WTC11 (cell line): ENCODE measurements at regions not wholly inside any gene's neighbourhood (a gene's known extent, or its start where the extent isn't known, plus 50 kb on each side); places are given as distances from the start of the nearest gene placed in this dataset.

ENCODE experiments used
- ATAC-seq: fragments of 200-7000 bp; cut with Tn5 transposase; 2 replicates; pipeline ENCODE4 v1.10.0; 2021; ENCODE audit warnings: mild to moderate bottlenecking, moderate library complexity
- CTCF ChIA-PET: fragments of 300-600 bp; sonication (Branson Sonifier 250); formaldehyde crosslinking; loops from one replicate; lab custom pipeline; 2021; ENCODE audit warnings: antibody characterized with exemption; lab: Charles Lee
- POLR2A ChIA-PET: fragments of 350-600 bp; sonication (Branson Sonifier 250); formaldehyde crosslinking; loops from one replicate; lab custom pipeline; 2021; ENCODE audit warnings: antibody characterized with exemption; lab: Charles Lee
- DNase-seq: peaks from one replicate; pipeline ENCODE4 v3.0.0; 2021; ENCODE audit warnings: low spot score
- H3K27ac Mint-ChIP-seq: 2 replicates; pipeline ENCODE4 v1.8.0; 2021; ENCODE audit warnings: mixed read lengths
- H3K27me3 Mint-ChIP-seq: 2 replicates; pipeline ENCODE4 v1.8.0; 2021; ENCODE audit warnings: low read depth, mild to moderate bottlenecking, moderate library complexity, mixed read lengths
- H3K36me3 Mint-ChIP-seq: 2 replicates; pipeline ENCODE4 v1.8.0; 2021; ENCODE audit warnings: mixed read lengths
- H3K4me1 Mint-ChIP-seq: 2 replicates; pipeline ENCODE4 v1.8.0; 2022; ENCODE audit warnings: mixed read lengths
- H3K4me3 Mint-ChIP-seq: 2 replicates; pipeline ENCODE4 v1.8.0; 2021; ENCODE audit warnings: mild to moderate bottlenecking, moderate library complexity, mixed read lengths
- H3K9me3 Mint-ChIP-seq: 2 replicates; pipeline ENCODE4 v1.8.0; 2021; ENCODE audit warnings: mixed read lengths
- EMX1 ChIP-seq: fragments of 250-450 bp; sonication (Bioruptor Pico); IDR thresholded peaks from 2 replicates; pipeline ENCODE4 v1.8.0; 2021; ENCODE audit warnings: mild to moderate bottlenecking
- FOXP1 ChIP-seq: sonication (generic); formaldehyde crosslinking; IDR thresholded peaks from 2 replicates; pipeline ENCODE4 v1.8.0; 2022; ENCODE audit warnings: missing genetic modification reagents, mild to moderate bottlenecking, moderate library complexity, borderline replicate concordance
- GTF2I ChIP-seq: fragments of 250-450 bp; sonication (Bioruptor Pico); conservative IDR thresholded peaks from 2 replicates; pipeline ENCODE4 v1.4.0; 2021; ENCODE audit warnings: mild to moderate bottlenecking
- IRF2 ChIP-seq: sonication (generic); formaldehyde crosslinking; IDR thresholded peaks from 2 replicates; pipeline ENCODE4 v1.8.0; 2022; ENCODE audit warnings: low read depth, missing genetic modification reagents, borderline replicate concordance
- OVOL2 ChIP-seq: fragments of 250-450 bp; sonication (Bioruptor Pico); IDR thresholded peaks from 2 replicates; pipeline ENCODE4 v1.9.0; 2021; ENCODE audit warnings: mild to moderate bottlenecking, borderline replicate concordance
- RELA ChIP-seq: sonication (generic); formaldehyde crosslinking; IDR thresholded peaks from 2 replicates; pipeline ENCODE4 v1.8.1; 2022; ENCODE audit warnings: missing genetic modification reagents, mild to moderate bottlenecking, borderline replicate concordance
- ZNF263 ChIP-seq: sonication (generic); formaldehyde crosslinking; IDR thresholded peaks from 2 replicates; pipeline ENCODE4 v1.8.1; 2022; ENCODE audit warnings: low read depth, mild to moderate bottlenecking, moderate library complexity, missing genetic modification reagents
- TF ChIP-seq, protein P1 (sequence below): sonication (generic); formaldehyde crosslinking; IDR thresholded peaks from 2 replicates; pipeline ENCODE4 v1.8.0; 2023; ENCODE audit warnings: mild to moderate bottlenecking, missing genetic modification reagents
- TF ChIP-seq, protein P2 (sequence below): sonication (generic); formaldehyde crosslinking; conservative IDR thresholded peaks from 2 replicates; pipeline ENCODE4 v1.8.1; 2022; ENCODE audit warnings: mild to moderate bottlenecking, missing genetic modification reagents
- TF ChIP-seq, protein P3 (sequence below): sonication (generic); formaldehyde crosslinking; IDR thresholded peaks from 2 replicates; pipeline ENCODE4 v1.8.1; 2022; ENCODE audit warnings: missing genetic modification reagents, borderline replicate concordance
- TF ChIP-seq, protein P4 (sequence below): sonication (generic); formaldehyde crosslinking; IDR thresholded peaks from 2 replicates; pipeline ENCODE4 v1.8.1; 2022; ENCODE audit warnings: low read depth, mild to moderate bottlenecking, moderate library complexity, missing genetic modification reagents, borderline replicate concordance
- TF ChIP-seq, protein P5 (sequence below): sonication (generic); formaldehyde crosslinking; IDR thresholded peaks from 2 replicates; pipeline ENCODE4 v1.8.0; 2022; ENCODE audit warnings: mild to moderate bottlenecking, missing genetic modification reagents
- TF ChIP-seq, protein P6 (sequence below): sonication (generic); formaldehyde crosslinking; IDR thresholded peaks from 2 replicates; pipeline ENCODE4 v1.8.1; 2023; ENCODE audit warnings: mild to moderate bottlenecking, missing genetic modification reagents, moderate library complexity
- TF ChIP-seq, protein P7 (sequence below): sonication (generic); formaldehyde crosslinking; conservative IDR thresholded peaks from 2 replicates; pipeline ENCODE4 v1.8.1; 2023; ENCODE audit warnings: mild to moderate bottlenecking, low read depth, missing genetic modification reagents, moderate library complexity

DNA sequence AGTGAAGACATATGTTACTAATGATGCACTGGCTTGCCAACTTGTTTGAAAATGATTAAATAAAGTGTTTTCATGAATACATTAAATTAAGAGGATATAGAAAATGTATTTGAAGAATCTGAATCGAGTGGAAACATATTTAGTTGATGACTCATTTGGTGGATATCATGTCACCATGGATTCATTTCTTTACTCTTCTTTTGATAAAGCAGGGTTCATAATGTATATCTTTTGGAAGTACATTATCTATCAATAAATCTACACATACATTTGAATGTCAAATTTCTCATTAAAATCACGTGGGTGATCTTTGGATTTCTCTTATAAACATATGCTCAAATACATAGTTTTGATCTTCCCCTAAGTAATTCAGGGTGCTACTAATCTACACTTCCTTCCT, 1148.1 kb upstream of the ACO1 start:
- no peaks in the 10 kb centered on the region for H3K27me3 Mint-ChIP-seq
- H3K4me3 Mint-ChIP-seq, result no peak overlapping the region
- no peak for ATAC-seq
- H3K4me1 Mint-ChIP-seq, result no peaks in the 10 kb centered on the region
- H3K36me3 Mint-ChIP-seq, result no peaks in the 10 kb centered on the region
- CTCF ChIA-PET, result no interaction called here
- no peak overlapping the region for H3K27ac Mint-ChIP-seq
- H3K9me3 Mint-ChIP-seq, result peaks cover 12% of the 10 kb centered on the region; the same call in 1 of the 2 replicates
- no peak for TF ChIP-seq RELA
- TF ChIP-seq, protein P1, sequence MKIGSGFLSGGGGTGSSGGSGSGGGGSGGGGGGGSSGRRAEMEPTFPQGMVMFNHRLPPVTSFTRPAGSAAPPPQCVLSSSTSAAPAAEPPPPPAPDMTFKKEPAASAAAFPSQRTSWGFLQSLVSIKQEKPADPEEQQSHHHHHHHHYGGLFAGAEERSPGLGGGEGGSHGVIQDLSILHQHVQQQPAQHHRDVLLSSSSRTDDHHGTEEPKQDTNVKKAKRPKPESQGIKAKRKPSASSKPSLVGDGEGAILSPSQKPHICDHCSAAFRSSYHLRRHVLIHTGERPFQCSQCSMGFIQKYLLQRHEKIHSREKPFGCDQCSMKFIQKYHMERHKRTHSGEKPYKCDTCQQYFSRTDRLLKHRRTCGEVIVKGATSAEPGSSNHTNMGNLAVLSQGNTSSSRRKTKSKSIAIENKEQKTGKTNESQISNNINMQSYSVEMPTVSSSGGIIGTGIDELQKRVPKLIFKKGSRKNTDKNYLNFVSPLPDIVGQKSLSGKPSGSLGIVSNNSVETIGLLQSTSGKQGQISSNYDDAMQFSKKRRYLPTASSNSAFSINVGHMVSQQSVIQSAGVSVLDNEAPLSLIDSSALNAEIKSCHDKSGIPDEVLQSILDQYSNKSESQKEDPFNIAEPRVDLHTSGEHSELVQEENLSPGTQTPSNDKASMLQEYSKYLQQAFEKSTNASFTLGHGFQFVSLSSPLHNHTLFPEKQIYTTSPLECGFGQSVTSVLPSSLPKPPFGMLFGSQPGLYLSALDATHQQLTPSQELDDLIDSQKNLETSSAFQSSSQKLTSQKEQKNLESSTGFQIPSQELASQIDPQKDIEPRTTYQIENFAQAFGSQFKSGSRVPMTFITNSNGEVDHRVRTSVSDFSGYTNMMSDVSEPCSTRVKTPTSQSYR, result no peak
- TF ChIP-seq IRF2, result no peak
- TF ChIP-seq, protein P2, sequence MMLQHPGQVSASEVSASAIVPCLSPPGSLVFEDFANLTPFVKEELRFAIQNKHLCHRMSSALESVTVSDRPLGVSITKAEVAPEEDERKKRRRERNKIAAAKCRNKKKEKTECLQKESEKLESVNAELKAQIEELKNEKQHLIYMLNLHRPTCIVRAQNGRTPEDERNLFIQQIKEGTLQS (CRISPR knock-in tag), result no peak
- TF ChIP-seq, protein P3, sequence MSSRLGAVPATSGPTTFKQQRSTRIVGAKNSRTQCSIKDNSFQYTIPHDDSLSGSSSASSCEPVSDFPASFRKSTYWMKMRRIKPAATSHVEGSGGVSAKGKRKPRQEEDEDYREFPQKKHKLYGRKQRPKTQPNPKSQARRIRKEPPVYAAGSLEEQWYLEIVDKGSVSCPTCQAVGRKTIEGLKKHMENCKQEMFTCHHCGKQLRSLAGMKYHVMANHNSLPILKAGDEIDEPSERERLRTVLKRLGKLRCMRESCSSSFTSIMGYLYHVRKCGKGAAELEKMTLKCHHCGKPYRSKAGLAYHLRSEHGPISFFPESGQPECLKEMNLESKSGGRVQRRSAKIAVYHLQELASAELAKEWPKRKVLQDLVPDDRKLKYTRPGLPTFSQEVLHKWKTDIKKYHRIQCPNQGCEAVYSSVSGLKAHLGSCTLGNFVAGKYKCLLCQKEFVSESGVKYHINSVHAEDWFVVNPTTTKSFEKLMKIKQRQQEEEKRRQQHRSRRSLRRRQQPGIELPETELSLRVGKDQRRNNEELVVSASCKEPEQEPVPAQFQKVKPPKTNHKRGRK (CRISPR knock-in tag), result no peak
- TF ChIP-seq, protein P4, sequence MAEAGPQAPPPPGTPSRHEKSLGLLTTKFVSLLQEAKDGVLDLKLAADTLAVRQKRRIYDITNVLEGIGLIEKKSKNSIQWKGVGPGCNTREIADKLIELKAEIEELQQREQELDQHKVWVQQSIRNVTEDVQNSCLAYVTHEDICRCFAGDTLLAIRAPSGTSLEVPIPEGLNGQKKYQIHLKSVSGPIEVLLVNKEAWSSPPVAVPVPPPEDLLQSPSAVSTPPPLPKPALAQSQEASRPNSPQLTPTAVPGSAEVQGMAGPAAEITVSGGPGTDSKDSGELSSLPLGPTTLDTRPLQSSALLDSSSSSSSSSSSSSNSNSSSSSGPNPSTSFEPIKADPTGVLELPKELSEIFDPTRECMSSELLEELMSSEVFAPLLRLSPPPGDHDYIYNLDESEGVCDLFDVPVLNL (CRISPR knock-in tag), result no peak
- TF ChIP-seq EMX1 (CRISPR knock-in tag), result no peak
- TF ChIP-seq OVOL2 (CRISPR knock-in tag), result no peak
- TF ChIP-seq ZNF263 (CRISPR knock-in tag), result no peak
- TF ChIP-seq, protein P5, sequence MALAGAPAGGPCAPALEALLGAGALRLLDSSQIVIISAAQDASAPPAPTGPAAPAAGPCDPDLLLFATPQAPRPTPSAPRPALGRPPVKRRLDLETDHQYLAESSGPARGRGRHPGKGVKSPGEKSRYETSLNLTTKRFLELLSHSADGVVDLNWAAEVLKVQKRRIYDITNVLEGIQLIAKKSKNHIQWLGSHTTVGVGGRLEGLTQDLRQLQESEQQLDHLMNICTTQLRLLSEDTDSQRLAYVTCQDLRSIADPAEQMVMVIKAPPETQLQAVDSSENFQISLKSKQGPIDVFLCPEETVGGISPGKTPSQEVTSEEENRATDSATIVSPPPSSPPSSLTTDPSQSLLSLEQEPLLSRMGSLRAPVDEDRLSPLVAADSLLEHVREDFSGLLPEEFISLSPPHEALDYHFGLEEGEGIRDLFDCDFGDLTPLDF (CRISPR knock-in tag), result no peak
- no peak for DNase-seq
- POLR2A ChIA-PET, result no interaction called here

DNA sequence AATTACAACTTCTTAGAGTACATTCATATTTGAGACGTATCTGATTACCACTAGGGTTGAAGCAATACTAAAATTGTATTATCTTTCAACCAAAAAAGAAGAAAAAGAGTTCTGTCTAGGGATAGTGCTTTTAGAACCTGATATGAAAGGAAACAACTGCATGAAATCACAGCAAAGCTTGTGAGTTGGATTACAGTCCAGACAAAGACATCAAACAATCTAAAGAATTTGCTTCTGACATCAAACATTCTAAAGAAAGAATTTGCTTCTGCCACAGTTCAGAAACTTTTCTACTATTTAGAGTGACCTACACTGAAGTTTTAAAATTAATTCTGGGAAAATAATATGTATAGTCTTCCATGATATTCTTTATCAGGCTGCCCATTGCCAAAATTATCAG, 1141.1 kb upstream of the ACO1 start:
- H3K27me3 Mint-ChIP-seq, result no peaks in the 10 kb centered on the region
- no peak overlapping the region for H3K27ac Mint-ChIP-seq
- no peaks in the 10 kb centered on the region for H3K4me1 Mint-ChIP-seq
- H3K9me3 Mint-ChIP-seq, result peaks cover 7% of the 10 kb centered on the region; the same call in 1 of the 2 replicates
- H3K36me3 Mint-ChIP-seq, result no peaks in the 10 kb centered on the region
- ChIA-PET CTCF (no interaction called here), POLR2A (no interaction called here)
- ATAC-seq, result no peak
- H3K4me3 Mint-ChIP-seq, result no peak overlapping the region
- DNase-seq, result no peak
- TF ChIP-seq GTF2I (CRISPR knock-in tag), result no peak
- TF ChIP-seq, protein P6, sequence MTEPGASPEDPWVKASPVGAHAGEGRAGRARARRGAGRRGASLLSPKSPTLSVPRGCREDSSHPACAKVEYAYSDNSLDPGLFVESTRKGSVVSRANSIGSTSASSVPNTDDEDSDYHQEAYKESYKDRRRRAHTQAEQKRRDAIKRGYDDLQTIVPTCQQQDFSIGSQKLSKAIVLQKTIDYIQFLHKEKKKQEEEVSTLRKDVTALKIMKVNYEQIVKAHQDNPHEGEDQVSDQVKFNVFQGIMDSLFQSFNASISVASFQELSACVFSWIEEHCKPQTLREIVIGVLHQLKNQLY (CRISPR knock-in tag), result no peak
- no peak for TF ChIP-seq FOXP1
- TF ChIP-seq, protein P3 (CRISPR knock-in tag), result no peak
- TF ChIP-seq, protein P7, sequence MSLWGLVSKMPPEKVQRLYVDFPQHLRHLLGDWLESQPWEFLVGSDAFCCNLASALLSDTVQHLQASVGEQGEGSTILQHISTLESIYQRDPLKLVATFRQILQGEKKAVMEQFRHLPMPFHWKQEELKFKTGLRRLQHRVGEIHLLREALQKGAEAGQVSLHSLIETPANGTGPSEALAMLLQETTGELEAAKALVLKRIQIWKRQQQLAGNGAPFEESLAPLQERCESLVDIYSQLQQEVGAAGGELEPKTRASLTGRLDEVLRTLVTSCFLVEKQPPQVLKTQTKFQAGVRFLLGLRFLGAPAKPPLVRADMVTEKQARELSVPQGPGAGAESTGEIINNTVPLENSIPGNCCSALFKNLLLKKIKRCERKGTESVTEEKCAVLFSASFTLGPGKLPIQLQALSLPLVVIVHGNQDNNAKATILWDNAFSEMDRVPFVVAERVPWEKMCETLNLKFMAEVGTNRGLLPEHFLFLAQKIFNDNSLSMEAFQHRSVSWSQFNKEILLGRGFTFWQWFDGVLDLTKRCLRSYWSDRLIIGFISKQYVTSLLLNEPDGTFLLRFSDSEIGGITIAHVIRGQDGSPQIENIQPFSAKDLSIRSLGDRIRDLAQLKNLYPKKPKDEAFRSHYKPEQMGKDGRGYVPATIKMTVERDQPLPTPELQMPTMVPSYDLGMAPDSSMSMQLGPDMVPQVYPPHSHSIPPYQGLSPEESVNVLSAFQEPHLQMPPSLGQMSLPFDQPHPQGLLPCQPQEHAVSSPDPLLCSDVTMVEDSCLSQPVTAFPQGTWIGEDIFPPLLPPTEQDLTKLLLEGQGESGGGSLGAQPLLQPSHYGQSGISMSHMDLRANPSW (CRISPR knock-in tag), result no peak
